GM12875 (cell line): ENCODE measurements at regions not wholly inside any gene's neighbourhood (a gene's known extent, or its start where the extent isn't known, plus 50 kb on each side); places are given as distances from the start of the nearest gene placed in this dataset.

Source experiments
- H3K4me3 ChIP-seq: one replicate; pipeline ENCODE4 v1.5.1; 2011; ENCODE audit warnings: low read depth, low read length, control low read depth
- CTCF ChIP-seq: IDR thresholded peaks from 2 replicates; pipeline ENCODE4 v1.5.1; 2011; ENCODE audit warnings: low read depth, mild to moderate bottlenecking, control low read depth, inconsistent platforms, low read length, moderate library complexity, borderline replicate concordance; ENCODE audit not compliant: insufficient read depth

DNA sequence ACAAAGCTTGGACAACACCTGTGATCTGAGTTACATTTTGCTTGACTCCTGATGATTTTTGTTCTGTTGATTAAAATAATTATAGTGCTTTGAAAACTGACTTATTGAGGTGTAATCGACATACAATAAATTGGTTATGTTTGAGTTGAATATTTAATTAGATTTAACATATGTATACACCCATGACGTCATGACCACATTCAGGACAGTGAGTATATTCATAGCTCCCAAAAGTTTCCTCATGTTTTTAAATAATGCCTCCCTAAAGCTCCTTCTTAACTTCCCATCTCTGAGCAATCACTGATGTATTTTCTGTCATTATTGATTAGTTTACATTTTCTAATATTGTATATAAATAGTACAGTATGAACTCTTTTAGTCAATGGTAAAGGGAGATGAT is 801.2 kb downstream of the PDCD6IP start:
- TF ChIP-seq CTCF: no peak
- H3K4me3 ChIP-seq: no peak overlapping the region

- no peak overlapping the region for H3K4me3 ChIP-seq
- no peak for TF ChIP-seq CTCF
These were observed 821.6 kb downstream of the PDCD6IP start for GRCh38 chr3:34619990-34620389.

GRCh38 chr3:34626699-34627098 is 828.3 kb downstream of the PDCD6IP start:
- TF ChIP-seq CTCF: no peak
- H3K4me3 ChIP-seq: no peak overlapping the region

DNA sequence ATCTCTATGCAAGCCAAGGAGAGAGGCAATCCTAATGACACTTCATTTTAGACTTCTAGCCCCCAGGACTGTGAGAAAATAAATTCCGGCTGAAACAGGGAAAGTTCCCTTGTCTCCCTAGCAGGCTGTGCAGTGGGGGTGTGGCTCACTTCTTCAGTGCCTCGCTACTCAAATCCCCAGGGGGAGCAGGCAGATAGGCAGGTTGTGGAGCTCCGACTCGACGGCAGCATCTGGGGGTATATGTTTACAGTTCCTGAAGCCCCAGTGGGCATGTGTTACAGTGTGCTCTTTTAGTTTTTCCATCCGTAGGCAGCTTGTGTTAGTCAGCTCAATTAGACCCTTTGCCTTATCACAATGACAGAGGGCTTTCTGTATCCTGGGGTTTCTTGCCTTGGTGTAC is 836.5 kb downstream of the PDCD6IP start:
- TF ChIP-seq CTCF: no peak
- no peak overlapping the region for H3K4me3 ChIP-seq

DNA sequence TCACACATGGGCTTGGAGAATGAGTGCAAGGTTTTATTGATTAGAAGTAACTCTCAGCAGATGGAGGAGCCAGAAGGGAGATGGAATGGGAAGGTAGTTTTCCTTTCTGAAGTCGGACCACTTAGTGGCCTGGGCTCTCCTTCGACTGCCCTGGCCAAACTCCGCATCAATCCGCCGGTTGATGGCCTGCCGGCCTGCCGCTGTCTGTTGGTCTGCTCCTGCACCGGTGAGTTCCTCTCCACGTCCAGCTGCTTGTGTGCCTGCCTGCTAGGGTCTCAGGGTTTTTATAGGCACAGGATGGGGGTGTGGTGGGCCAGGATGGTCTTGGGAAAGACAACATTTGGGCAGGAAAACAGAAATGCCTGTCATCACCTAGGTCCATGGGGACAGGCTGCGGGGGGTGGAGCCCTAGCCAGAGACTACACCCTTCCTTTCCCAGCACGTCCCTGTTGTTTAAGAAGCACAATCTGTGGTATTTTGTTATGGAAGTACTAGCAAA is 837.0 kb downstream of the PDCD6IP start:
- TF ChIP-seq CTCF: no peak
- H3K4me3 ChIP-seq: no peak overlapping the region

DNA sequence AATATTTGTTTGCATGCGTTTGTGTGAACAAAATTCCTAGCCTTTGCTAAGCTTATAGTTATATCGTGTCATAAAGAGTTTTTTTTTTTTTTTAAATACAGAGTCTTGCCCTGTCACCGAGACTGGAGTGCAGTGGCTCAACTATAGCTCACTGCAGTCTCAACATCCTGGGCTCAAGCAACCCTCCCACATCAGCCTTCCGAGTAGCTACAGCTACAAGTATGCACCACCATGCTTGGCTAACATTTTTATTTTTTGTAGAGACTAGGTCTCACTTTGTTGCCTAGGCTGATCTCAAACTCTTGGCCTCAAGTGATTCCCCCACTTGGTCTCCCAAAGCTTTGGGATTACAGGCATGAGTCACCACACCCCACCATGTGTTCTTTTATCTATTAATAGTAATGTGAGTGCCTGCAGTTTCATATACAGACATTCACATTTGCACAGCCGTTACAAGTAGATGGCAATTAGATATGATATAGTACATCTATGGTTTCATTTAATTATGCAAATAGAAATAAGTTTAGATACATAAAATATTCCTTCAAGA is 848.6 kb downstream of the PDCD6IP start:
- H3K4me3 ChIP-seq: no peak overlapping the region
- no peak for TF ChIP-seq CTCF

GRCh38 chr3:34650131-34650530 is 851.7 kb downstream of the PDCD6IP start:
- H3K4me3 ChIP-seq: no peak overlapping the region
- TF ChIP-seq CTCF: no peak
